K562 (cell line): ENCODE measurements at regions not wholly inside any gene's neighbourhood (a gene's known extent, or its start where the extent isn't known, plus 50 kb on each side); places are given as distances from the start of the nearest gene placed in this dataset.

ENCODE experiments used
- ATAC-seq: fragments of 200-7000 bp; cut with Tn5 transposase; 3 replicates; pipeline ENCODE4 v1.9.1; 2020; ENCODE audit warnings: moderate library complexity
- BruUV-seq: library from RNA; stranded (reverse); fragments of 400-500 nt; replicated peaks from 2 replicates; lab custom pipeline; 2021; lab: Mats Ljungman, UMichigan
- CTCF ChIA-PET: fragments of 300-600 bp; formaldehyde crosslinking; extraction: SDS; loops from one replicate; lab custom pipeline; 2021; ENCODE audit warnings: low intra/inter-chr PET ratio; lab: Yijun Ruan, JAX
- POLR2A ChIA-PET: fragments of 300-600, 350-650 bp; sonication (Branson Sonifier 250); formaldehyde crosslinking; extraction: SDS; loops from one replicate; lab custom pipeline; 2021; ENCODE audit warnings: antibody characterized with exemption, inconsistent platforms; lab: Yijun Ruan, JAX
- DNase-seq, 4 experiments: peaks; one replicate each; pipeline versions ENCODE4 v3.0.0 to v3.0.0-alpha.2; 2011 to 2018; ENCODE audit warnings: low spot score in 3 of 4, mixed read lengths in 3 of 4; ENCODE audit errors: extremely low read depth in 1 of 4
- FAIRE-seq: peaks from 2 replicates; lab custom pipeline; 2011; peaks lifted over from hg19 to GRCh38; lab: Jason Lieb, UNC
- H2AFZ ChIP-seq: 2 replicates; pipeline ENCODE4 v1.6.0; 2011; ENCODE audit warnings: low read depth, low read length, control low read depth, inconsistent platforms
- H3K27ac ChIP-seq: fragments of 200-600 bp; 3 replicates; pipeline ENCODE4 v1.8.0; 2011; ENCODE audit warnings: low read depth, mild to moderate bottlenecking, control low read depth, inconsistent platforms, low read length, moderate library complexity, mixed read lengths; ENCODE audit errors: extremely low read depth
- H3K27me3 ChIP-seq, 2 experiments: fragments of 300-600 bp in 1 of 2; 2 replicates in 1 of 2; 3 replicates in 1 of 2; pipeline versions ENCODE4 v1.6.0 to v1.8.0; 2011; ENCODE audit warnings: inconsistent platforms in 2 of 2, low read length in 2 of 2, mild to moderate bottlenecking in 1 of 2, mixed read lengths in 1 of 2, moderate library complexity in 1 of 2; ENCODE audit not compliant: control insufficient read depth in 2 of 2, insufficient read depth in 2 of 2
- H3K36me3 ChIP-seq: fragments of 300-600 bp; 3 replicates; pipeline ENCODE4 v1.8.0; 2011; ENCODE audit warnings: mild to moderate bottlenecking, low read length, inconsistent platforms; ENCODE audit not compliant: control insufficient read depth, insufficient read depth
- H3K4me1 ChIP-seq, 2 experiments: fragments of 200-600 bp in 1 of 2; replicated peaks in 1 of 2; 2 replicates in 1 of 2; 3 replicates in 1 of 2; pipeline versions ENCODE4 v1.5.1 to v1.8.0; 2011; ENCODE audit warnings: inconsistent platforms in 2 of 2, low read length in 2 of 2, mild to moderate bottlenecking in 1 of 2, mixed read lengths in 1 of 2, moderate library complexity in 1 of 2; ENCODE audit not compliant: control insufficient read depth in 2 of 2, insufficient read depth in 2 of 2
- H3K4me2 ChIP-seq: 2 replicates; pipeline ENCODE4 v1.6.1; 2011; ENCODE audit warnings: low read length, control low read depth, inconsistent platforms, mixed read lengths; ENCODE audit not compliant: insufficient read depth
- H3K4me3 ChIP-seq: fragments of 200-600 bp; sonication (generic), shearing (Covaris generic); 2 replicates; pipeline ENCODE4 v1.5.1; 2016; ENCODE audit warnings: control low read depth, inconsistent platforms
- H3K79me2 ChIP-seq: fragments of 200-600 bp; 3 replicates; pipeline ENCODE4 v1.8.0; 2011; ENCODE audit warnings: low read length, inconsistent platforms; ENCODE audit not compliant: control insufficient read depth, insufficient read depth
- H3K9ac ChIP-seq, 2 experiments: 2 replicates each; pipeline versions ENCODE4 v1.6.0 to v1.6.1; 2011; ENCODE audit warnings: low read depth in 2 of 2, low read length in 2 of 2, control low read depth in 1 of 2, inconsistent platforms in 1 of 2, mild to moderate bottlenecking in 1 of 2, mixed read lengths in 1 of 2; ENCODE audit not compliant: insufficient read depth in 1 of 2
- H3K9me1 ChIP-seq: one replicate; pipeline ENCODE4 v1.6.0; 2011; ENCODE audit warnings: inconsistent platforms, mild to moderate bottlenecking, low read length, moderate library complexity; ENCODE audit not compliant: control insufficient read depth, insufficient read depth
- H3K9me3 ChIP-seq: replicated peaks from 2 replicates; pipeline ENCODE4 v1.5.1; 2011; ENCODE audit warnings: low read depth, low read length, inconsistent platforms; ENCODE audit not compliant: control insufficient read depth, insufficient read depth
- H4K20me1 ChIP-seq: replicated peaks from 2 replicates; pipeline ENCODE4 v1.6.1; 2011; ENCODE audit warnings: low read length, inconsistent platforms, mixed read lengths; ENCODE audit not compliant: control insufficient read depth, insufficient read depth
- BMI1 ChIP-seq: fragments of 150-350 bp; IDR thresholded peaks from 2 replicates; pipeline ENCODE4 v1.6.1; 2014; ENCODE audit warnings: low read length
- BRCA1 ChIP-seq, 2 experiments: fragments of 450-650 bp in 1 of 2; sonication (generic) in 1 of 2; formaldehyde crosslinking in 1 of 2; IDR thresholded peaks; 2 replicates each; pipeline versions ENCODE4 v1.5.0 to v1.6.1; 2017 to 2020; ENCODE audit warnings: mild to moderate bottlenecking in 1 of 2, missing genetic modification reagents in 1 of 2
- DDX20 ChIP-seq: fragments of 450-650 bp; IDR thresholded peaks from 2 replicates; pipeline ENCODE4 v1.6.1; 2016; ENCODE audit warnings: missing genetic modification characterization, low read depth, mild to moderate bottlenecking, missing compliant biosample characterization, moderate library complexity
- HMGXB4 ChIP-seq: sonication (generic); formaldehyde crosslinking; IDR thresholded peaks from 2 replicates; pipeline ENCODE4 v1.8.1; 2023; ENCODE audit warnings: mild to moderate bottlenecking, missing genetic modification reagents
- OTX1 ChIP-seq: fragments of 450-650 bp; formaldehyde crosslinking; IDR thresholded peaks from 2 replicates; pipeline ENCODE4 v1.4.0; 2022; ENCODE audit warnings: mild to moderate bottlenecking
- RBBP5 ChIP-seq: fragments of 200-600 bp; sonication (generic); IDR thresholded peaks from 2 replicates; pipeline ENCODE4 v1.6.1; 2012; ENCODE audit warnings: borderline replicate concordance, mild to moderate bottlenecking, low read length, control low read depth, inconsistent platforms; ENCODE audit not compliant: insufficient read depth, poor library complexity, severe bottlenecking
- RBM14 ChIP-seq: fragments of 200-400 bp; formaldehyde crosslinking; IDR thresholded peaks from 2 replicates; pipeline ENCODE4 v1.6.1; 2018; ENCODE audit warnings: low read depth, mild to moderate bottlenecking, low read length, moderate library complexity, borderline replicate concordance; ENCODE audit not compliant: insufficient read depth
- RFX5 ChIP-seq: IDR thresholded peaks from 2 replicates; pipeline ENCODE4 v1.6.1; 2011; ENCODE audit warnings: low read depth, mild to moderate bottlenecking, improper control_type of control experiment, low read length
- SIRT6 ChIP-seq: IDR thresholded peaks from one replicate; pipeline ENCODE4 v1.6.1; 2012; ENCODE audit warnings: low read depth, mild to moderate bottlenecking, control low read depth, inconsistent platforms, low read length, moderate library complexity
- TRIM24 ChIP-seq, 2 experiments: fragments of 450-650 bp; IDR thresholded peaks; 2 replicates each; pipeline ENCODE4 v1.6.1; 2016
- ZBTB1 ChIP-seq: sonication (generic); formaldehyde crosslinking; IDR thresholded peaks from 2 replicates; pipeline ENCODE4 v1.8.1; 2023; ENCODE audit warnings: missing genetic modification reagents, low read depth, mild to moderate bottlenecking, borderline replicate concordance
- ZFP91 ChIP-seq: sonication (generic); formaldehyde crosslinking; IDR thresholded peaks from 2 replicates; pipeline ENCODE4 v1.8.0; 2022; ENCODE audit warnings: mild to moderate bottlenecking, missing genetic modification reagents
- ZNF23 ChIP-seq: fragments of 250-450 bp; sonication (Bioruptor Pico); IDR thresholded peaks from 2 replicates; pipeline ENCODE4 v1.4.0; 2020; ENCODE audit warnings: mild to moderate bottlenecking
- ZNF263 ChIP-seq: sonication (generic); formaldehyde crosslinking; IDR thresholded peaks from 2 replicates; pipeline ENCODE4 v1.8.0; 2022; ENCODE audit warnings: mild to moderate bottlenecking, missing genetic modification reagents, borderline replicate concordance
- ZNF444 ChIP-seq: fragments of 250-450 bp; sonication (Bioruptor Pico); IDR thresholded peaks from 2 replicates; pipeline ENCODE4 v1.4.0; 2020; ENCODE audit warnings: mild to moderate bottlenecking, moderate library complexity
- ZSCAN32 ChIP-seq: fragments of 450-650 bp; formaldehyde crosslinking; IDR thresholded peaks from 2 replicates; pipeline ENCODE4 v1.4.0; 2020; ENCODE audit warnings: mild to moderate bottlenecking, moderate library complexity
- WGBS: fragments of 100-300 bp; shearing (Covaris generic); methylation state at CpG from one replicate; pipeline ENCODE4 v1.1.6; 2016; ENCODE audit warnings: low coverage, mixed read lengths; ENCODE audit not compliant: insufficient coverage; ENCODE audit errors: missing lambda C conversion rate; 5-methylcytosine and 5-hydroxymethylcytosine counted together
- in situ Hi-C: fragments of 300-500 bp; cut with MboI; formaldehyde crosslinking; loops from 4 replicates; pipeline ENCODE4 v1.15.0; 2018; ENCODE audit warnings: inconsistent platforms, mixed read lengths
- intact Hi-C: fragments of 100-400 bp; cut with micrococcal nuclease; formaldehyde crosslinking; loops from 2 replicates; pipeline ENCODE4 v1.14.2; 2022

- TF ChIP-seq BRCA1 (IDR thresholded peaks at IDR 0.05) (no peak), BRCA1 (CRISPR knock-in tag; IDR thresholded peaks at IDR 0.05) (no peak), ZFP91 (CRISPR knock-in tag) (no peak)
Observed at GRCh38 chr12:28876196-28876798, 272.8 kb upstream of the FAR2 start (continued).

- Histone ChIP-seq H2AFZ (no peak overlapping the region), H3K4me2 (no peak overlapping the region), H3K9me3 (no peaks in the 10 kb centered on the region), H3K4me3 (no peak overlapping the region), H3K79me2 (no peaks in the 10 kb centered on the region), H3K9ac (no peak overlapping the region), H3K4me1 (peaks cover 0 to 2% of the 10 kb centered on the region in 2 experiments; a peak in 1 of 5 replicates), H3K27me3 (no peaks in the 10 kb centered on the region), H3K27ac (no peak overlapping the region), H4K20me1 (no peaks in the 10 kb centered on the region), H3K36me3 (no peaks in the 10 kb centered on the region), H3K9me1 (no peaks in the 10 kb centered on the region)
- no peak for ATAC-seq
- 7% methylated on average over 1 of the region's 1 CpG for WGBS
- ChIA-PET POLR2A (no interaction called here), CTCF (no interaction called here)
- DNase-seq, result no peak
- no TSS peak for BruUV-seq
- in situ Hi-C loops (no loop called here), intact Hi-C loops (loop anchor here (10.0 kb wide), 1 partner anchor 1143 kb away; no protein-coding TSS in a partner anchor)
- no peak for FAIRE-seq
- TF ChIP-seq RBBP5 (no peak), ZBTB1 (CRISPR knock-in tag) (no peak), RFX5 (no peak), ZNF263 (CRISPR knock-in tag) (no peak), DDX20 (no peak), HMGXB4 (CRISPR knock-in tag) (no peak), OTX1 (CRISPR knock-in tag) (no peak), ZSCAN32 (no peak), SIRT6 (no peak), ZNF444 (no peak), BMI1 (no peak), ZNF23 (no peak), TRIM24 (IDR thresholded peaks at IDR 0.05) (no peak), RBM14 (no peak)
Observed at GRCh38 chr12:28877854-28878253, 271.2 kb upstream of the FAR2 start.
